SK-N-SH (cell line): ENCODE measurements at regions not wholly inside any gene's neighbourhood (a gene's known extent, or its start where the extent isn't known, plus 50 kb on each side); places are given as distances from the start of the nearest gene placed in this dataset.

ENCODE experiments used
- CTCF ChIA-PET: fragments of 300-600, 350-600 bp; formaldehyde crosslinking; extraction: SDS; loops from one replicate; lab custom pipeline; 2021; lab: Yijun Ruan, JAX
- POLR2A ChIA-PET: fragments of 350-600 bp; sonication (Branson Sonifier 250); formaldehyde crosslinking; extraction: SDS; loops from one replicate; lab custom pipeline; 2020; ENCODE audit warnings: antibody characterized with exemption, inconsistent platforms; lab: Yijun Ruan, JAX
- DNase-seq: peaks from one replicate; pipeline ENCODE4 v3.0.0; 2012
- H2AFZ ChIP-seq: fragments of 200-600 bp; sonication (generic); 2 replicates; pipeline ENCODE4 v1.8.1; 2016; ENCODE audit warnings: antibody characterized with exemption, mild to moderate bottlenecking, low read depth
- H3F3A ChIP-seq: fragments of 200-600 bp; sonication (generic); replicated peaks from 2 replicates; pipeline ENCODE3; 2016; ENCODE audit warnings: antibody characterized with exemption, mild to moderate bottlenecking; ENCODE audit not compliant: insufficient read depth
- H3K27ac ChIP-seq, 2 experiments: fragments of 200-500 bp in 1 of 2; fragments of 200-600 bp in 1 of 2; sonication (Bioruptor generic) in 1 of 2; sonication (generic), shearing (Covaris generic) in 1 of 2; 2 replicates each; pipeline versions ENCODE4 v1.5.1 to v1.6.1; 2014 to 2016; ENCODE audit warnings: low read depth in 2 of 2, inconsistent platforms in 1 of 2, low read length in 1 of 2, mild to moderate bottlenecking in 1 of 2, mixed read lengths in 1 of 2
- H3K27me3 ChIP-seq: fragments of 200-600 bp; sonication (generic), shearing (Covaris generic); 2 replicates; pipeline ENCODE4 v1.6.1; 2016; ENCODE audit warnings: mixed run types; ENCODE audit not compliant: insufficient read depth
- H3K36me3 ChIP-seq, 2 experiments: fragments of 200-500 bp in 1 of 2; fragments of 200-600 bp in 1 of 2; sonication (Bioruptor generic) in 1 of 2; sonication (generic) in 1 of 2; replicated peaks in 1 of 2; 2 replicates each; pipeline versions ENCODE3 to v1.5.1; 2014 to 2016; ENCODE audit warnings: low read length in 1 of 2, mild to moderate bottlenecking in 1 of 2; ENCODE audit not compliant: insufficient read depth in 2 of 2, control insufficient read depth in 1 of 2
- H3K4me1 ChIP-seq, 2 experiments: fragments of 200-500 bp in 1 of 2; fragments of 200-600 bp in 1 of 2; sonication (Bioruptor generic) in 1 of 2; sonication (generic), shearing (Covaris generic) in 1 of 2; 2 replicates each; pipeline versions ENCODE4 v1.5.1 to v1.6.1; 2014 to 2016; ENCODE audit warnings: low read depth in 1 of 2, low read length in 1 of 2, mixed run types in 1 of 2; ENCODE audit not compliant: insufficient read depth in 2 of 2, control insufficient read depth in 1 of 2
- H3K4me2 ChIP-seq: fragments of 200-600 bp; sonication (generic), shearing (Covaris generic); 2 replicates; pipeline ENCODE4 v1.6.1; 2017; ENCODE audit warnings: mixed run types
- H3K4me3 ChIP-seq, 2 experiments: fragments of 200-500 bp in 1 of 2; fragments of 200-600 bp in 1 of 2; sonication (Bioruptor generic) in 1 of 2; sonication (generic), shearing (Covaris generic) in 1 of 2; 2 replicates each; pipeline versions ENCODE4 v1.5.1 to v1.8.1; 2014 to 2016; ENCODE audit warnings: low read depth in 2 of 2, inconsistent platforms in 1 of 2, low read length in 1 of 2, mild to moderate bottlenecking in 1 of 2, mixed read lengths in 1 of 2, moderate library complexity in 1 of 2
- H3K79me2 ChIP-seq: fragments of 200-600 bp; sonication (generic); 2 replicates; pipeline ENCODE4 v1.8.1; 2017; ENCODE audit warnings: mild to moderate bottlenecking; ENCODE audit not compliant: insufficient read depth
- H3K9ac ChIP-seq: fragments of 200-600 bp; sonication (generic); 2 replicates; pipeline ENCODE4 v1.6.1; 2017; ENCODE audit warnings: mixed run types
- H3K9me2 ChIP-seq: fragments of 200-600 bp; sonication (generic); 2 replicates; pipeline ENCODE4 v1.6.1; 2017; ENCODE audit warnings: mixed run types
- H3K9me3 ChIP-seq: fragments of 200-600 bp; sonication (generic); 2 replicates; pipeline ENCODE4 v1.6.1; 2017; ENCODE audit warnings: mixed run types, mild to moderate bottlenecking, moderate library complexity
- H4K20me1 ChIP-seq: fragments of 200-600 bp; sonication (generic); 2 replicates; pipeline ENCODE4 v1.6.1; 2017; ENCODE audit warnings: mild to moderate bottlenecking, mixed run types; ENCODE audit not compliant: insufficient read depth
- CHD2 ChIP-seq: fragments of 150-350 bp; IDR thresholded peaks from 2 replicates; pipeline ENCODE4 v1.6.1; 2018; ENCODE audit warnings: low read length; ENCODE audit not compliant: partially characterized antibody
- FOXJ3 ChIP-seq: sonication (generic); formaldehyde crosslinking; IDR thresholded peaks from 2 replicates; pipeline ENCODE4 v1.5.1; 2020; ENCODE audit warnings: mild to moderate bottlenecking, missing genetic modification reagents
- FOXM1 ChIP-seq: IDR thresholded peaks from 2 replicates; pipeline ENCODE4 v1.4.0; 2012; ENCODE audit warnings: low read depth, mild to moderate bottlenecking
- GATA2 ChIP-seq: sonication (generic); formaldehyde crosslinking; IDR thresholded peaks from 2 replicates; pipeline ENCODE4 v1.5.0; 2020; ENCODE audit warnings: mild to moderate bottlenecking, missing genetic modification reagents
- JUND ChIP-seq: IDR thresholded peaks from 2 replicates; pipeline ENCODE4 v1.4.0; 2012
- MXI1 ChIP-seq: IDR thresholded peaks from 2 replicates; pipeline ENCODE4 v1.6.1; 2012; ENCODE audit warnings: mild to moderate bottlenecking, low read depth, low read length, improper control_type of control experiment
- NFIC ChIP-seq: IDR thresholded peaks from 2 replicates; pipeline ENCODE4 v1.4.0; 2012; ENCODE audit warnings: borderline replicate concordance
- POLR2AphosphoS5 ChIP-seq: IDR thresholded peaks from 2 replicates; pipeline ENCODE4 v1.6.1; 2012; ENCODE audit warnings: low read depth, low read length
- RAD21 ChIP-seq: IDR thresholded peaks from 2 replicates; pipeline ENCODE4 v1.6.1; 2012; ENCODE audit warnings: mild to moderate bottlenecking, low read length
- RCOR1 ChIP-seq: fragments of 150-350 bp; IDR thresholded peaks from 2 replicates; pipeline ENCODE4 v1.6.1; 2017; ENCODE audit warnings: antibody characterized with exemption, low read length
- RFX5 ChIP-seq: IDR thresholded peaks from 2 replicates; pipeline ENCODE4 v1.6.1; 2012; ENCODE audit warnings: mild to moderate bottlenecking, improper control_type of control experiment, low read length
- SMC3 ChIP-seq: IDR thresholded peaks from 2 replicates; pipeline ENCODE4 v1.6.1; 2012; ENCODE audit warnings: low read depth, low read length, improper control_type of control experiment
- WGBS: methylation state at CpG from one replicate; pipeline ENCODE4 v1.1.6; 2017; ENCODE audit warnings: low lambda C conversion rate; 5-methylcytosine and 5-hydroxymethylcytosine counted together
- TF ChIP-seq, protein P1 (sequence below): fragments of 150-350 bp; IDR thresholded peaks from 2 replicates; pipeline ENCODE4 v1.6.1; 2017; ENCODE audit warnings: antibody characterized with exemption, low read length, low read depth, borderline replicate concordance
- TF ChIP-seq, protein P2 (sequence below): IDR thresholded peaks from 2 replicates; pipeline ENCODE4 v1.4.0; 2012; ENCODE audit warnings: low read depth, borderline replicate concordance
- TF ChIP-seq, protein P3 (sequence below): IDR thresholded peaks from 2 replicates; pipeline ENCODE4 v1.6.1; 2012; ENCODE audit warnings: mild to moderate bottlenecking, low read depth, low read length, moderate library complexity

DNA sequence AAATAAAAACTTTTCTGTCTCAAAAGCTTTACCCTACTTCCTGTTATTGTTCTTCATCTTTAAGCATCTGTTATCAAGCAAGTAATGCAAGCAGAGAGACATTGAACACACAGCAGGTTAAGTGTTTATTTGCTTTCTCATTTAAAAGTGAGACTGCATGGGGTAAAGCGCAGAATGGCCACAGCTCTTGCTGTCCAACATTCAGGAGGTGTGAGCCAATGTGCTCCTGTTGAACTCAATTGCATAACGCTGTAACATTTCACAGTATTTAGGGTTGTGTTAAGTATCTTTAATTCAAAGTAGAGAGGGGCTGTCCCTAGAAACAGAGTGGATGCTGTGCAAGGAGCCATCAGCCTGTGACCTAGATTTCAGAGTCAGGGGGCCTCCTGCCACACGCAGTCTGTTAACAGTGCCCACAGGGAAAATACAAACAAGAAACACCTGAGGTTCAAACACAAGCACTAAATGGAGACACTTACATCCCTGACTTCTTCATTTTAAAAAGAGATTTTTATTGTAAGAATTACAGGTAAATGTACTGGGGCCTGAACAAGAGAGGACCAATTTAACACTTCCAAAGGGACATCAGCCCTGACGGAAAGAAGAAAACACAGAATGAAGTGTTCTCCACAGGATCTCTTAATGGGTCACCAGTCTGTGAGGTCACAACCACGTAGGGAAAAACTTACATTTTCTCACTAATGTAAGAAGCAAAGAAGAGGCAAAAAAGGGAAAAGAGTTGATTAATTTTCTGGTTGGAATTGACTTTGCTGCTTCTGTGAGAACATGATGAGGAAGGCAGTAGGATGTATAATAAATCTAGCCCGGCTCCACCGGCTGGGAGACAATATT is 815.1 kb downstream of the VGLL3 start:
- TF ChIP-seq CHD2 (no peak), NFIC (no peak), RFX5 (no peak), RCOR1 (no peak)
- TF ChIP-seq, protein P1, sequence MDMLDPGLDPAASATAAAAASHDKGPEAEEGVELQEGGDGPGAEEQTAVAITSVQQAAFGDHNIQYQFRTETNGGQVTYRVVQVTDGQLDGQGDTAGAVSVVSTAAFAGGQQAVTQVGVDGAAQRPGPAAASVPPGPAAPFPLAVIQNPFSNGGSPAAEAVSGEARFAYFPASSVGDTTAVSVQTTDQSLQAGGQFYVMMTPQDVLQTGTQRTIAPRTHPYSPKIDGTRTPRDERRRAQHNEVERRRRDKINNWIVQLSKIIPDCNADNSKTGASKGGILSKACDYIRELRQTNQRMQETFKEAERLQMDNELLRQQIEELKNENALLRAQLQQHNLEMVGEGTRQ, result no peak
- TF ChIP-seq, protein P2, sequence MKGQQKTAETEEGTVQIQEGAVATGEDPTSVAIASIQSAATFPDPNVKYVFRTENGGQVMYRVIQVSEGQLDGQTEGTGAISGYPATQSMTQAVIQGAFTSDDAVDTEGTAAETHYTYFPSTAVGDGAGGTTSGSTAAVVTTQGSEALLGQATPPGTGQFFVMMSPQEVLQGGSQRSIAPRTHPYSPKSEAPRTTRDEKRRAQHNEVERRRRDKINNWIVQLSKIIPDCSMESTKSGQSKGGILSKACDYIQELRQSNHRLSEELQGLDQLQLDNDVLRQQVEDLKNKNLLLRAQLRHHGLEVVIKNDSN, result no peak
- H2AFZ ChIP-seq, result no peak overlapping the region
- H3F3A ChIP-seq, result no peaks in the 10 kb centered on the region
- no peak for DNase-seq
- CTCF ChIA-PET, result no interaction called here
- H3K4me3 ChIP-seq, result no peak overlapping the region
- no peak overlapping the region for H3K4me2 ChIP-seq
- no peaks in the 10 kb centered on the region for H3K9me3 ChIP-seq
- no peaks in the 10 kb centered on the region for H3K9me2 ChIP-seq
- no peak overlapping the region for H3K27ac ChIP-seq
- no peaks in the 10 kb centered on the region; a peak in 1 of 4 replicates for H3K4me1 ChIP-seq
- H3K36me3 ChIP-seq, result no peaks in the 10 kb centered on the region
- WGBS, result 43% methylated on average over 7 of the region's 7 CpGs
- H4K20me1 ChIP-seq, result no peaks in the 10 kb centered on the region
- no peaks in the 10 kb centered on the region for H3K79me2 ChIP-seq
- no peaks in the 10 kb centered on the region for H3K27me3 ChIP-seq
- POLR2A ChIA-PET, result no interaction called here
- no peak overlapping the region for H3K9ac ChIP-seq

DNA sequence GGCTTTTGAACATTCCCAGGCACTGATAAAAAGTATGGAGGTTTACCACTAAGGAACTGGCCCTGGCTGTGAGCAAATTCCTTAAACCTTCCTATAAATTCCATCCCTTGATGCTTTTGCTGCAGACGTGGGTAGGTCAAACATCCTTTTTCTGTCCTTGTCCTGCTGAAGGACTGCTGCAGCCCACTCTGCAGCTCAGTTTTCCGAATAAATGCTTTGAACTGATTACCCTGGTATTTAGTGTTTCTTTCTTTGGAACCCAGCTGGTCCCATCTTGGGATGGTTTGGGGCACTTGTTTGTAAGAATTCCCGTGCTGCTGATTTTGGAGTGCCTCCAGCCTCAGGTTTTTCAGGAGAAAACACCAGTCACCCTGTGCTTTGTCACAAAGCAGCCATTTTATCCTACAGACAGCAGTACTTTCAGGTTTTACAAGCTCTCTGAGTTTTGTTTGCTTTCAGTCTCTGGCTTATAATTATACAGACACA is 815.9 kb downstream of the VGLL3 start:
- Histone ChIP-seq H3K79me2 (no peaks in the 10 kb centered on the region), H3K4me1 (no peaks in the 10 kb centered on the region; a peak in 1 of 4 replicates), H3K9ac (no peak overlapping the region), H4K20me1 (no peaks in the 10 kb centered on the region), H3K4me2 (no peak overlapping the region), H3K27ac (no peak overlapping the region), H3F3A (no peaks in the 10 kb centered on the region), H3K9me3 (no peaks in the 10 kb centered on the region), H3K36me3 (no peaks in the 10 kb centered on the region), H3K27me3 (no peaks in the 10 kb centered on the region), H2AFZ (no peak overlapping the region), H3K4me3 (no peak overlapping the region), H3K9me2 (no peaks in the 10 kb centered on the region)
- ChIA-PET POLR2A (no interaction called here), CTCF (interaction anchor here (0.9 kb wide), 1 partner anchor 70 kb away, joined by 3 read pairs; no protein-coding TSS in a partner anchor)
- TF ChIP-seq JUND, result no peak
- no peak for DNase-seq
- WGBS, result 18% methylated on average over 3 of the region's 3 CpGs

DNA sequence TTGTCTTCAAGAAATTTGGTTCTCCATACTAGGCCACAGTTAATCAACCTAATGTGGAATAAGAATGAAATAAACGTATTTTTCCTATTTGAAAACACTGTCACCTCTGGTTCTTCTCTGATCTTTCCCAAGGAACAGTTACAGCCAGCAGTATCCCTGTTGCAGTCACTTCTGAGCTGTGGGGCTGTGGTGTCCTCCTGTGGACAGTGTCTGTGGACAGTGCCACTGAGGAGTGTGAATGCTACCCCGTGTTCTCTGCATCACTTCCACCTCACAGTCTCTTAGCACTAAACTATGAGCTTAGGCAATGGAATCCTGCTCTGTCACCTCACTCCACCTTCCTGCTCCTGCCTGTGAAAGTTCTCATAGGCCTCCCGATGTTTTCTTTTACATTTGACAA is 817.5 kb downstream of the VGLL3 start:
- CTCF ChIA-PET, result no interaction called here
- Histone ChIP-seq H3K9me3 (no peaks in the 10 kb centered on the region), H3K4me2 (no peak overlapping the region), H3F3A (no peaks in the 10 kb centered on the region), H3K4me3 (no peak overlapping the region), H3K4me1 (no peaks in the 10 kb centered on the region; a peak in 1 of 4 replicates), H3K27me3 (no peaks in the 10 kb centered on the region), H3K9me2 (no peaks in the 10 kb centered on the region), H3K79me2 (no peaks in the 10 kb centered on the region), H3K9ac (no peak overlapping the region), H2AFZ (no peak overlapping the region), H4K20me1 (no peaks in the 10 kb centered on the region), H3K27ac (no peak overlapping the region), H3K36me3 (no peaks in the 10 kb centered on the region)
- 13% methylated on average over 3 of the region's 3 CpGs for WGBS
- POLR2A ChIA-PET, result no interaction called here
- no peak for DNase-seq
- TF ChIP-seq RAD21 (no peak), NFIC (no peak), FOXJ3 (CRISPR knock-in tag) (no peak), CHD2 (no peak), GATA2 (CRISPR knock-in tag) (no peak), MXI1 (no peak), SMC3 (no peak), FOXM1 (no peak), RFX5 (no peak), POLR2AphosphoS5 (no peak)
- TF ChIP-seq, protein P3, sequence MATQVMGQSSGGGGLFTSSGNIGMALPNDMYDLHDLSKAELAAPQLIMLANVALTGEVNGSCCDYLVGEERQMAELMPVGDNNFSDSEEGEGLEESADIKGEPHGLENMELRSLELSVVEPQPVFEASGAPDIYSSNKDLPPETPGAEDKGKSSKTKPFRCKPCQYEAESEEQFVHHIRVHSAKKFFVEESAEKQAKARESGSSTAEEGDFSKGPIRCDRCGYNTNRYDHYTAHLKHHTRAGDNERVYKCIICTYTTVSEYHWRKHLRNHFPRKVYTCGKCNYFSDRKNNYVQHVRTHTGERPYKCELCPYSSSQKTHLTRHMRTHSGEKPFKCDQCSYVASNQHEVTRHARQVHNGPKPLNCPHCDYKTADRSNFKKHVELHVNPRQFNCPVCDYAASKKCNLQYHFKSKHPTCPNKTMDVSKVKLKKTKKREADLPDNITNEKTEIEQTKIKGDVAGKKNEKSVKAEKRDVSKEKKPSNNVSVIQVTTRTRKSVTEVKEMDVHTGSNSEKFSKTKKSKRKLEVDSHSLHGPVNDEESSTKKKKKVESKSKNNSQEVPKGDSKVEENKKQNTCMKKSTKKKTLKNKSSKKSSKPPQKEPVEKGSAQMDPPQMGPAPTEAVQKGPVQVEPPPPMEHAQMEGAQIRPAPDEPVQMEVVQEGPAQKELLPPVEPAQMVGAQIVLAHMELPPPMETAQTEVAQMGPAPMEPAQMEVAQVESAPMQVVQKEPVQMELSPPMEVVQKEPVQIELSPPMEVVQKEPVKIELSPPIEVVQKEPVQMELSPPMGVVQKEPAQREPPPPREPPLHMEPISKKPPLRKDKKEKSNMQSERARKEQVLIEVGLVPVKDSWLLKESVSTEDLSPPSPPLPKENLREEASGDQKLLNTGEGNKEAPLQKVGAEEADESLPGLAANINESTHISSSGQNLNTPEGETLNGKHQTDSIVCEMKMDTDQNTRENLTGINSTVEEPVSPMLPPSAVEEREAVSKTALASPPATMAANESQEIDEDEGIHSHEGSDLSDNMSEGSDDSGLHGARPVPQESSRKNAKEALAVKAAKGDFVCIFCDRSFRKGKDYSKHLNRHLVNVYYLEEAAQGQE, result no peak
